PC-3 (cell line): ENCODE measurements at regions not wholly inside any gene's neighbourhood (a gene's known extent, or its start where the extent isn't known, plus 50 kb on each side); places are given as distances from the start of the nearest gene placed in this dataset.
"Not testable (repeated sequence)": the region's sequence is repeated elsewhere in the genome, so short reads cannot be mapped to it uniquely, and the experiment has no call there.

ENCODE experiments used
- EZH2 ChIP-seq: fragments of 300-600 bp; sonication (generic); IDR thresholded peaks from one replicate; pipeline ENCODE4 v1.6.1; 2017; ENCODE audit warnings: antibody characterized with exemption, mild to moderate bottlenecking, low read length; ENCODE audit not compliant: unreplicated experiment
- TF ChIP-seq, protein P1 (sequence below): fragments of 300-600 bp; sonication (generic); conservative IDR thresholded peaks from 2 replicates; pipeline ENCODE4 v1.5.1; 2017; ENCODE audit warnings: antibody characterized with exemption, low read depth, mild to moderate bottlenecking, low read length

- TF ChIP-seq, protein P1, sequence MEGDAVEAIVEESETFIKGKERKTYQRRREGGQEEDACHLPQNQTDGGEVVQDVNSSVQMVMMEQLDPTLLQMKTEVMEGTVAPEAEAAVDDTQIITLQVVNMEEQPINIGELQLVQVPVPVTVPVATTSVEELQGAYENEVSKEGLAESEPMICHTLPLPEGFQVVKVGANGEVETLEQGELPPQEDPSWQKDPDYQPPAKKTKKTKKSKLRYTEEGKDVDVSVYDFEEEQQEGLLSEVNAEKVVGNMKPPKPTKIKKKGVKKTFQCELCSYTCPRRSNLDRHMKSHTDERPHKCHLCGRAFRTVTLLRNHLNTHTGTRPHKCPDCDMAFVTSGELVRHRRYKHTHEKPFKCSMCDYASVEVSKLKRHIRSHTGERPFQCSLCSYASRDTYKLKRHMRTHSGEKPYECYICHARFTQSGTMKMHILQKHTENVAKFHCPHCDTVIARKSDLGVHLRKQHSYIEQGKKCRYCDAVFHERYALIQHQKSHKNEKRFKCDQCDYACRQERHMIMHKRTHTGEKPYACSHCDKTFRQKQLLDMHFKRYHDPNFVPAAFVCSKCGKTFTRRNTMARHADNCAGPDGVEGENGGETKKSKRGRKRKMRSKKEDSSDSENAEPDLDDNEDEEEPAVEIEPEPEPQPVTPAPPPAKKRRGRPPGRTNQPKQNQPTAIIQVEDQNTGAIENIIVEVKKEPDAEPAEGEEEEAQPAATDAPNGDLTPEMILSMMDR = not testable (repeated sequence)
- not testable (repeated sequence) for TF ChIP-seq EZH2
These were observed 202.7 kb downstream of the POTEG start for GRCh38 chr14:19231421-19231820.
